Stimulated activated CD8-positive, alpha-beta memory T cell treated with anti-CD3 and anti-CD28 coated beads, Interleukin-2, amount 100 ng/mL, for 1 hour (primary cell): ENCODE measurements at regions not wholly inside any gene's neighbourhood (a gene's known extent, or its start where the extent isn't known, plus 50 kb on each side); places are given as distances from the start of the nearest gene placed in this dataset.

ENCODE experiments used
- DNase-seq, 2 donors: peaks; one replicate each; pipeline ENCODE4 v3.0.0-alpha.2; 2020; ENCODE audit warnings: low read depth in 2 of 2

DNA sequence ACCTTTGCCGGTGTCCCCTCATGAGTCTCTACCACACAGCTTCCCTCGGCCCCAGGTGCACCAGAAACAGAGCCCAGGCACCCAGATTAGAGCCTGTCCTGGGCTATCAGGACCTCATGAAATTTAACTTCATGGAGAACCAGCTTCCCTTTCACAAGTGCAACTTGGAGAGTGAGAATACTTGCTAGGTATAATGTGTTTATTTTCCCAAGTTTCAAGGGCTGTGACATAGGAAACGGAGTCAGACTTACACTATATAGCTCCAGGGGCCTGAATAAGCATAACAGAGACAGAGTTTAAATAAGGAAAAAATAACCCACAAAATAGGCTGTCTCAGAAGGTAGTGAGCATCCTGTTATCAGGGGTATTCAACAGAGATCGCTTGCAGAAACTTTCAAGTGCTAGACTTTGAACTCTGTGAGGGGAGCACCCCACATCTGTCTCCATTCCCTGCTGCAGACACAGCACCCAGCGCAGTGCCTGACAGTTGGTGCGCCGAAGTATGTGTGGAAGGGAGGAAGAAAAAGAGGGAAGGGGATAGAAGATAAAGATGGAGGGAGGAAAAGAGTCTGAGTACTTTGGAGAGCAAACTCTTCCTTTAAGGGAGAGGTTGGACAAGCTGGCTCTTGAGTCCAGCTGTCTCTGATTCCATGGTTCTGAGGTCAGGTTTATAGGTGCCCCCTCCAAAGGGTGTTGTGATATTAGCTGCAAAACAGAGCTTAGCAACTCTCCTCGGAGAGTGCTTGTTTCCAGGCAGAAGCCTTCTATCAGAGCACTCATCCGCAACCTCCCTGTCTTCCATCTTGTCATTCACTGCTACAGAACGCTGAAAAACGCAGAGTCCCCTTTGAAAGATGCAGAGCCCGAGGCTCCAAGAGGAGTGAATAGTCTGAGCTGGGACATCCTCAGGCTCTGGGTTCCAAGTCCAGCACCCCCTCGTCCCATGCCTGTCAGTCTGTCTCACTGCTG lies 84.8 kb downstream of the CPN2 start:
- no peak for DNase-seq

DNA sequence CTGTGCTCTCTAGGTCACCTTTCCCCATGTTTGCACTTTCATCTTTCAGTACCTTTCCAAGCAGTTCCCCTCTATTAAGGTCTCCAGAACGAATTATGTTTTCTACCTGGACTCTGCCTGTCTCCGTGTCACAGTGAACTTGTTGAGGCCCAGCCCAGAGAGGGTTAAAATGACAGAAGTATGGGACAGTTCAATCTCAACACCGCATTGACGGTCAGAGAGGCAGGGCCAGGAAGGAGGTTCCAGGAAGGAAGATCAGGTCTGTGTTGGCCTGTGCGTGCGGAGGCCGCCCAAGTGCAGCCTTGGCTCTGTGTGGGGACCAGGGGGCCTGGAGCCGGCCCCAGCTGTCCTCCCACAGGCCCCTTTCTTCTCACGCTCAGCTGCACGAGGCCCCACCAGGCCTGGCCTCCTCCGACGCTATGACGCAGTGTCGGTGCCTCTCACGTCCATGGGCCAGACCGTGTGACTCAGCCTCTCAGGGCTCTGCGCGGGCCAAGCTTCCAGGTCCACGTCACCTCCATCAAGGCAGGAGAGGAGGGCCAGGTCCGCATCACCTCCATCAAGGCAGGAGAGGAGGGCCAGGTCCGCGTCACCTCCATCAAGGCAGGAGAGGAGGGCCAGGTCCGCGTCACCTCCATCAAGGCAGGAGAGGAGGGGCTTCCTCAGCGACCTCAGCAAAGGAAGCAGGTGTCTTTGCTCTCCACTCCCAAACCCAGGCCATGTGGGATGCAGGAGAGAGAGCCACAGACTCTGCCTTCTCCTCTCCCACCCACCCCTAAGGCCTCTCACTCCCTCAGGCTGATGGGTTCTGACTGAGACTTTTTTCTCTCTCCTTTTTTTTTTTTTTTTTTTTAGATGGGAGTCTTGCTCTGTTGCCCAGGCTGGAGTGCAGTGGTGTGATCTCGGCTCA lies 83.1 kb downstream of the CPN2 start:
- no peak for DNase-seq

DNA sequence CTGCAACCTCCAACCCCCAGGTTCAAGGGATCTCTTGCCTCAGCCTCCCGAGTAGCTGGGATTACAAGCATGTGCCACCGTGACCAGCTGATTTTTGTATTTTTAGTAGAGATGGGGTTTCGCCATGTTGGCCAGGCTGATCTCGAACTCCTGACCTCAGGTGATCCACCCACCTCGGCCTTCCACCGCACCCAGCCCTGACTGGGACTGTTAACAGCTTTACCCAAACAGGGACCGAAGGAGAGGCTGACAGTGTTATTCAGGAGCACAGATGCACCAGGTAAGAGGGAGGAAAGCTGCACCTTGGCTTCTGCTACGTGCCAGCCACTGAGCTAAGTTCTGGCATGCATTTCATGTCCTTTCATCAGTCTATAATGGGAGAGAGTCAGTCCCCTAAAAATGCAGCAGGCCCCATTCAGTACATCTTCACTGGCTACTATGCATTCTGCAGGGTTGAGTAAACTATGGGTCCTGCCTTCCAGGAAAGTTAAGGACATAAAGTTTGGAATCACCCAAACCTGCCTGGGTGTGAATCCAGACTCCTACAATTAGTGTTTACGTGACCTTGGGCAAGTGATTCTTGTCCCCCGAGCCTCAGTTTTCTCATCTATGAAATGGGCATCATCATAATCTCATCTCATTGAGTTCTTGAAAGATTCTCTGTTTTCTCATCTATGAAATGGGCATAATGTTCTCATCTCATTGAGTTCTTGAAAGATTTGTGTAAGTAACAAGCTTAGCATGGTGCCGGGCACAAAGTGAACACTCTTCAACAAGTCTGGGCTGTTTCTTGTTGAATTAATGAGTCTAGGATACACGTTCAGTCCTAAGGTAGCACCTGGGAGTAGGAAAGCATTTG lies 82.2 kb downstream of the CPN2 start:
- no peak for DNase-seq

DNA sequence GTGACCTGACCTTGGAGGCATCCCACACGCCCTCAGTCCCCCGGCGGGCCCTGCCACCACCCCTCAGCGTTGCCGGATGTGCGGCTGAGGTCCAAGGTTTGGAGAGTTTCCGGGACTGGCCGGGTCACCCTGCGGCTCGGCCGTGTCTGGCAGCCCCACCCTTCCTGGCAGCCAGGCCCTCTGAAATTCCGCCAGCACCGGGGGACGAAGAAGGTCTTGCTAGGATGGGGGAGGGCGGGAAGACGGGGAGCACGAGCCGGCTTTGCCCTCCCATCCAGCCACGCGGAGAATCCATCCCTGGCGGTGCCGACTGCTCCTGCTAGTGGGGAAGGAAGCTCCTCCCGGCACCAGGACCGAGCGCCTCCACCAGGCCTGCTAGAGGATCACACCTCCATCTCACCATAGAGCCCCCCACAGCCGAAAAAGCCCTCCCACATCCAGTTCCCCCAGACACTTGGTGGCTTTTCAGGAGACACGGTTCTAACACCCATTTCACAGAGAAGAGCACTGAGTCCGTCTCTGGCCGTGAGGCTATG lies 81.5 kb downstream of the CPN2 start:
- no peak for DNase-seq

DNA sequence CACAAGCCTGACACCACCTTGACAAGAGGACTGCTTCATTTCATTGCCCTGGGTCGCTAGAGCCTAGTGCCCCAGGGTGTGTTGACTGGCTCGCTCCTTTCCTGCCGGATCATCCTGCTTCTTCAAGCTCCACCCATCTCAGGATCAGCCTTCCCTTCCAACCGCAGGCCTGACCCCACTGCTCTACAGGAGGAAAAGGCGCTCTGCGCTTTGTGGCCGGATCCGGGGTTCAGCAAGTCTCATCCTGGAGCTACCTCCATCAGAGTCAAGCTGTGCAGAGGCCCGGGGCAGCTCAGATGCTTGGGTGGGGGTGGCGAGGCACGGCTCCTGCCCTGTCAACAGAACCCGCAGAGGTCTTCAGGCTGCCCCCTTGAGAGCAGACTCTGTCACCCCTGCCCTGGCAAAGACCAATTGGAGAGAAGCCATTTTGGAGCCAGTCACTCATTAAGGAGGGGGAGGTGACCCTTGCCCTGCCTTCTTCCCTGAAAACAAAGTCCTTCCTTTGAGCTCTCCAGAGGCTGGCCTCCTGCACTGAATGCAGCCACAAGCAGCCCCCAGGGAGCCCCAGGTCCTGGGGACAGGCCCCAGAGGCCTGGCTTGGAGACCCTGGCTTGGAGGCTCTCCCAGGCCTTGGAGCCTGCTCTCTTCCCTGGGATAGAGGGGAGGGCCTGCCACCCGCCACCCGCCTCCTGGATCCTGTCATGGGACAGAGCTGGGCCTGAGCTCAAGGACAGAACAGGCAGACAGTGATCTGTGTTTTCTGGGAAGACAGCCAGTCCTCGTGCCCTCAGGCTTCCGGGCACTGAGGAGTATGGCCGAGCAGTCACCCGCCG lies 80.3 kb downstream of the CPN2 start:
- no peak for DNase-seq

DNA sequence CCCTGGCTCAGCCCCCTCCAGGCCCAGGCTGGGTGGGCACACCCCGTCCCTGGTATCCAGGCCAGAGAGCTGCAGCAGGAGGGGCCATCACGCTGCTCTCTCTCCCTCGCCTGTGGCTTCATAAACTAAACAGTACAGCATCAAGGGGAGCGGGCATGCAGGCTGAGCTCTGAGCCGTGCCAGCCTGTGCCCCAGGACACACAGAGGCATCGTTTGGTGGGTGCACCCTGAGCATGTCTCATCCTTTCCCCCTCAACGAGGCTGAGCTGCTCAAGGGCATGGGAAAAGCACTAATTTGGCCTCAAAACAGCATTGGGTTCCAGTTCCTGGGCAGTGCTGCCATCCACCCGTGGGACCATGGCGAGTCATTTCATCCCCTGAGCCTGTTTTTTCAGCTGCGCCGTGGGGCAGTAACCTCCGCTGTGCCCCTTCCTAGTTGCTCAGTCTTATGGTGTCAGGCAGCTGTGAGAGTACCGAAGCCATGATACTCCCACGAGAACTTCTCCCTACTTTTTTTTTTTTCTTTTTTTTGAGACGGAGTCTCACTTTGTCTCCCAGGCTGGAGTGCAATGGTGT lies 79.6 kb downstream of the CPN2 start:
- DNase-seq = no peak

DNA sequence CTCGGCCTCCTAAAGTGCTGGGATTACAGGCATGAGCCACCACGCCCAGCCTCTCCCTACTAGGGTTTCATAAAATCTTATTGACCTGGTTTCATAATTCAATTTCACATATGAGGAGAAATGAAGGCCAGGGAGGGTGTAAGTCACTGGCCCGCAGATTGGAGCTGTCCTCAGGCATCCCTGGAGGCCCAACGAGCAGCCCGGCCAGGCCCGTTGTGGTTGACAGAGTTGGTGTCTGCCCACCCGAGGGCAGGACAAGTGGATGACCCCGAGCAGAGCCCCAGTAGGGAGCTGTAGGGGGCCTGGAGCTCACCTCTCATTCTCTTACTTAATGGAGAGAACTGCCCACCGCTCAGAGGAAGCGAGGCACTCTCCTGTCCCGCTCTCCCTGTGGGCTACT lies 78.9 kb downstream of the CPN2 start:
- DNase-seq = no peak

DNA sequence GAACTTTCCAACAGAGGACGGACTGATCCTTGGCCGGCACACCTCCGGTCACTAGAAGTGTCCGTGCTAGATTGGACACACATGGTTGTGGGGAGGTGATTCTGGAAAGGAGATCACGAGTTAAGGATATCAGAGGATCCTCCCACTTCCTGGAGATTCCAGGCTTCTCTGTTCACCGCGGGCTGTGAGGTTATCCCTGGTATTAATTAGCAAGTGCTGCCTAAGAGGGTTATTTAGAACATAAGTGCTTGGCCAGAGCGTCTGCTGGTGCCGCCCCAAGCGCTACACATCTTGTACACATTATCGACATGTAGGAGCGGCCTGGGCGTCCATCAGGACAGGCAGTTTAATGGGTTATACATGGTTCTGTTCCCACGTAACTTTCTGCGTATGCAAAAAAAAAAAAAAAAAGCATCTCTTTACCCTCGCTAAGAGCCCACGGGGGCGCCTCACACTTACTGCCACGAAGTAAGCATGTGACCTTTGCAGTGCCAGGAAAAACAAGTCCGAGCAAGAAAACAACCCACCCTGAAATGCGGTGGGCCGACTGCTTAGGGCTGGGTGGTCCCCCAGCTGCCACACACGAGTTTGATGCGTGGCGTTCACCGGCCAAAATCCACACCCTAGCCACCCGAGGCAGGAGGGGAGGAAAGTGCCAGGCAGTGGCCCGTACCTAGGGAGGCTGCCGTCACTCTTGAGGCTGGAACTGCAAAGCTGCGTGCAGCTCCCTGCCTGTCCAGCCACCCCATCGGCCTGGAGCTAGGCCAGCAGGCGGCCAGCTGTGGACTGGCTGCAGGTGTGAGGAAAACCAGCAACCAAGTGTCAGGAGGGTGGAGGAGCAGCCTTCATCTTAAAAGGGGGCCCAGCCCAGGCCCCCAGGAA lies 78.0 kb downstream of the CPN2 start:
- DNase-seq = no peak

DNA sequence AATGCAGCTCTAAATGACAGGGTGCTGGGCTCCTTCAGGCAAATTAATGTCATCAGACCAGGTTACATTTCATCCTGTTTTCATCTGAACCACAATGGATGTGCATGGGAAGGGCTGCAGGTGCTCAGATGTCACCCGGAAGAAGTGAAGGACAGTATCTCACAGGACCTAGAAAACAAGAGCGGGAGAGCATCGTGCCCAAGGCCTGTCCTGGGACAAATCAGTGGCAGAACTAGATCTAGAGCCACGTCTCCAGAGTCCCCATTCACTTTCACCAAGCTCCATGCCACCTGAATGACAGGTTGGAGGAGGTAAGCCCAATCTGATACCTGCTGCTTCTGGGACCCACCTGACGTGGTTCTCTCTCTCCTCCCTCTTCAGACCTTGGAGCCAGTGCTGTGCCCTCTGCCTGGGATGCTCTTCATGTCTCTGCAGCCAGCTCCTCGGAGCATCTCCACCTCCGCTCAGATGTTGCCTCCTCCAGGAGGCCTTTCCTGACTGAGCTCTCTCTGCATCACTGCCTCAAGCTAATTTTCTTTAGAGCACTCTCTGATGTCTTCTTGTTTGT lies 77.3 kb downstream of the CPN2 start:
- DNase-seq = no peak

DNA sequence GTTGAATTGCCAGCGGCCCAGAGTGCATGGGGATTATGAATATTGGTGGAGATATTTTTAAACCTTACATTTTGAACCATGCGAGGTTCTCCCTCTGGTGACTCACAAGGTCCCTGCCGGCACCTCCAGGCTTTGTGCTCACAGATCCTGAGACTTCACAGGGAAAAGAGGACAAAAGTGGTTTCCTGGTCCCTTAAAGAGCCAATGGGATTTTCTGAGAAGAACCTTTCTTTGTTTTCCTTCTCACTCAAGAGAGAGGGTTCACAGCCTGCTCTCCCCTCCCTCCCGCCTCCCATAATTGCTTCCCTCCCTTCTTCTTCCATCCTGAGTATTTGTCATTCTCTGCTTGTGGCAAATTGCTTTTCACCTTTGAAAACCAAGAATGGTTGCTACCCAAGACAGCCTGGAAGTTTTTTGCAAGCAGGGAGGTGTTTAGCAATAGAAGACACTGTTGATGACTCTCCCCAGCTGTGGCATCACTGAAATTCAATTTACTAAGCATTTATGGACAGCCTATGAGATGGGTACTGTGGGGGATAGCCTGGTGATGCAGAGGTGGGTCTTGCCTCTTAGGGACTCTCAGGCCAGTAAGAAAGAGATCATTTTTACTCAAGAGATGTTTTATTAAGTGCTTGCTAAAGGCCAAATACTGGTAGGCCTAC lies 76.6 kb downstream of the CPN2 start:
- no peak for DNase-seq

DNA sequence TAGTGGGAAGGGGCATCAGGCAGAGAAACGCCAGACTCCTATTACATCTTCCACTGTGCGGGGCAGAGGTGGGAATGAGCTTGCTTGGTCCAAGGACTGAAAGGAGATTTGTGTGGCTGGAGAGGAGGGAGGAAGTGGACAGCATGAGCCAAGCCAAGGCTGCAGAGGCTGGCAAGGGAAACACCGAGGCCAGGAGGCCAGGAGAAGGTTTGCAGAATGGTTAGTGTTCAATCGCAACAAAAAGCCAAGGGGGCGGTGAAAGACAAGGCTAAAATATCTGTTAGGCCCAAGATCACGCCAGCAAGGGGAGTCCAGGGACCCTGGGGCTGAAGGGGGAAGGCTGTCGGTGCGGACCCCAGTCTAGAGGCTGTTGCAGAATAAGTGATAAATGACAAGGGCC lies 75.8 kb downstream of the CPN2 start:
- DNase-seq = no peak

DNA sequence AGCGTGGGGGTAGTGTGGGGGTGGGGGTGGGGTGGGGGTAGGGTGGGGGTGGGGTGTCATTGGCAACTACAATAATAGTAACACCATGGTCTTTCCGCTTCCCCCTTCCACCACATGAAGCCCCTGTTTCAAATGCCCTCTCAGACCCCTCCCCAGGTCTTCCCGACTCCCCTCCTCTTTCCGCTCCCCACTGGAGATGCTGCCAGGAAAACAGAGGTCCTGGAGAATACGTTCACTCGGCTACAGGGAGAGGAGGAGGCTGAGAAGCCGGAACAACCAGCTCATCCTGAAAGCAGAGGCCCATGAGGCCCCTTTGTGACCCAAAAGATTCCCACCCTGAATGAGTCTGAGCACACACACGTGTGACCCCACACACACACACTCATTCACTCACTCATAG lies 75.4 kb downstream of the CPN2 start:
- DNase-seq = no peak

DNA sequence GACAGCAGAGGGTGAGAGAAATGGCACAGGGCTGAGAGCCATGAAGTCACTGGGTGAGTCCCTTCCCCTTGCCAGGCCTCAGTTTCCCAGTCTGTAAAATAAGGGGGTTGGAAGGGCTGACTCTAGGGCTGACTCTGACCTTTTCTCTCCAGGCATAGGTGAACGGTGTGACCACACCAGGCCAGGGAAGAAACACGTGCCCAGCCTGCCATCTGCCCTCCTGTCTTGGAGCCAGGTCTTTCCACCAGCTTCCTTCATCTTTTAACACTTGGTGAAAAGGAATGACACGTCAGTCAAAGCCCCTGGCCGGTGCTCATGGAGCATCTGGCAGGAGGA lies 74.4 kb downstream of the CPN2 start:
- no peak for DNase-seq

DNA sequence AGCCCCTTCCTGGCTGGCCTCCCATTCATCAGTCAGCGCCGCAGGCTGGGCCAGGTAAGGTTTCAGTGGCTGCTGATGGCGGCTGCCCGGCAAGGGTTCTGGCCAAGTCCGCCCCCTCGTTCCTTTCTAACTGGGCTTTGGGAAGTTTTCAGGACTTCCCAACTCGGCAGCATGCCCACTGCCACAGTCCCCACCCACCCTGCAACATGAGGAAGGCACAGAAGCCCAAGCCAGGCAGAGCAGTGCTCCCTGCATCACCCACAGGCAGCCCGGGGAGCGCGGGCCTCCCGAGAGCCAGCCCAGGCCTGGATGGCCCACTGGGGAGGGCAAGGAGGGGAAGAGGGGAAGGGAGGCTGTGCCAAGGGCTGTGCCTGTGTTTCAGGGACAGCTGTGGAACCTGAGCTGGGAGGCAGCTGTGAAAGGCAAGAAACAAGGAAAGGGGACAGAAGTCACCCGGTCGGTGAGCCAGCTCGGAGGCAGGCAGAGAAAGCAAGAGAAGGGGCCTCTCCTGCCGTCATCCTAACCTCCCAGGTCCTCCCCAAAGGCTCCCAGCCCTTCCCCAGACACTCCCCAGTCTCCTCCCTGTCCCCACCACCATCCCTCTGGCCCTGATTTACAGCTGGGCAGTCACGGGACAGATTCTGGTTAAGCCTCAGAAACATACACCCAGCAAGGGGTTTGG lies 73.9 kb downstream of the CPN2 start:
- no peak for DNase-seq

DNA sequence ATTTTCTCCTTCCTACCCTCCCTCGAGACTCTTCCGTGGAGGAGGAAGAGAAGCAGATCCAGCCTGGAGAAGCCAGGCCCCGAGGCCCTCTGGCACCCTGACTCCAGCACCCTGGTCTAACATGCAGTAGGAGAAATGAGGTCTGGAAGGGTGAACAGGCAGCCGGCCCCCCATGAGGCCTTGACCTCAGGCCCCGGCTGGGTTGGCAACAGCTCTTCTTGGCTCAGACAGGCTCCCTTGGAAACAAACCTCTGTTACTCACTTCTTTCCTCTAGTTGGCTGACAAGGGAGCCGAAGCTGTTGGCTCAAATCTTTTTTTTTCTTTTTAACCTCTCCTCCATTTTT lies 73.4 kb downstream of the CPN2 start:
- DNase-seq = no peak

DNA sequence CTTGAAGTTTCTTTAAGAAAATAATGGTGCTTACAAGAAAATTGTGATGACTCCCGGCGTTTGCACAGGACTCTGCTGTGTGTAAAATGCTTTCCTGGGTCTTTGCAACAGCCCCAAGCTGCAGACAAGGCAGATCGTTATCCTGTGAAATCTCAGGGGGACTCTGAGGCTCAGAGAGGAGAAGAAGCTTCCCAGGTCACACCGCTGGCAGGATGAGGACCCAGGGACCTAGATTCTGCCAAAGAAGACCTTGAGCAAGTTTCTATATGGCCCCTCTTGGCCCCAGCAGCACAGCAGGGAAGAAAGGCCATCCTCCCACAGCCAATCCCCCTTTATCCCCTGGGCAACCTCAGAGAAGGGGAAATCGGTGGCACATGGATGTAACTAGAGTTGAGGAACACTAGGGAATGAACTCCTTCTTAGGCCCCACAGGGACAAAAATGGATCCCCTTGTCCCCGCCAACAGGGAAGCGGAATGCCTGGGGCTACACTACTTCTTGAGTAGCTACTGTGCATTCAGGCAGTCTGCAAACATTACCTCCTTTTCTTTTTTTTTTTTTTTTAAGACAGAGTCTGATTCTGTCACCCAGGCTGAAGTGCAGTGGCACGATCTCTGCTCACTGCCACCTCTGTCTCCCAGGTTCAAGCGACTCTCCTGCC lies 72.8 kb downstream of the CPN2 start:
- DNase-seq = no peak

DNA sequence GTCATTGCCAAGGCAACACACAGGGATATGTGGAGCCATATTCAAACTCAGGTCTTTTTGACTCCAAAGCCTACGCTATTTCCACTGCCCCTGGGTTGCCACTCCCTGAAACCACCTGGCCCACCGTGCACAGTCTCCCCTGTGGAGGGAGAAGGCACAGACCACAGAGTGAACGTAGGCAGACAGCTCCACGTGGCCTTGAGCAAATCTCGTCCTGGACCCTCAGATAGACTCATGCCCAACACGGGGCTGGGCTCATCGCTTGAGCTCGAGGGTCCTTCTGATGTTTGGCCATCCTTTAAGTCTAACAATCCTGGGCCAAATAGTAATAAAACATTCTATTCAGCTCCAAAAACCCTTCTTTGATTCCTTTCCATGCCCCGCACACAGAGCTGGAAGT lies 72.0 kb downstream of the CPN2 start:
- no peak for DNase-seq
